Psoas muscle (tissue), 7 donors: ENCODE measurements at regions not wholly inside any gene's neighbourhood (a gene's known extent, or its start where the extent isn't known, plus 50 kb on each side); places are given as distances from the start of the nearest gene placed in this dataset.

ENCODE experiments used
- ATAC-seq, 4 donors: fragments of 200-7000 bp; cut with Tn5 transposase; one replicate each; pipeline ENCODE4 v1.9.1; 2020; ENCODE audit warnings: moderate library complexity in 3 of 4, mild to moderate bottlenecking in 2 of 4
- DNase-seq, 2 donors: peaks; one replicate each; pipeline ENCODE4 v3.0.0-alpha.2; 2020
- H3K27ac ChIP-seq: fragments of 200-600 bp; one replicate; pipeline ENCODE4 v1.8.0; 2022
- H3K27me3 ChIP-seq, 3 donors: fragments of 200-600 bp in 1 of 3; one replicate each; pipeline versions ENCODE4 v1.6.1 to v1.8.0; 2013 to 2022; ENCODE audit warnings: low read length in 2 of 3, mild to moderate bottlenecking in 2 of 3, moderate library complexity in 1 of 3; ENCODE audit not compliant: insufficient read depth in 3 of 3
- H3K36me3 ChIP-seq, 2 donors: fragments of 200-600 bp in 1 of 2; one replicate each; pipeline versions ENCODE4 v1.6.1 to v1.8.0; 2013 to 2022; ENCODE audit warnings: low read depth in 1 of 2, mild to moderate bottlenecking in 1 of 2, moderate library complexity in 1 of 2; ENCODE audit not compliant: insufficient read depth in 1 of 2
- H3K4me1 ChIP-seq: fragments of 200-600 bp; one replicate; pipeline ENCODE4 v1.8.0; 2022
- H3K4me3 ChIP-seq: fragments of 200-600 bp; one replicate; pipeline ENCODE4 v1.8.0; 2022; ENCODE audit warnings: mild to moderate bottlenecking
- H3K9me3 ChIP-seq: fragments of 200-600 bp; one replicate; pipeline ENCODE4 v1.8.0; 2022
- WGBS, 3 donors: extraction: QIAGEN DNeasy Blood & Tissue Kit; methylation state at CpG; one replicate each; pipeline versions ENCODE4 v1.1.6 to v1.1.7; 2013; 5-methylcytosine and 5-hydroxymethylcytosine counted together
- intact Hi-C, 2 donors: fragments of 100-400 bp; cut with DNase I; formaldehyde crosslinking; loops; one replicate each; pipeline versions ENCODE4 v1.11.0 to v1.14.2; 2022
- TF ChIP-seq, protein P1 (sequence below): fragments of 200-600 bp; IDR thresholded peaks from one replicate; pipeline ENCODE4 v1.8.0; 2022; ENCODE audit warnings: antibody characterized with exemption
- donor health status: healthy with polysubstance abuse.
- donor health status: DM: no; HTN: no; CAD: no; lungs with moderate emphysema.
- donor health status: Bipolar disorder and iron deficiency.
- donor health status: healthy.
- donor health status: DM: yes; HTN: yes; CAD: no.
- donor health status: DM: no; HTN: no; CAD: no.
- donor health status: DM: yes; HTN: yes; CAD: no.

DNA sequence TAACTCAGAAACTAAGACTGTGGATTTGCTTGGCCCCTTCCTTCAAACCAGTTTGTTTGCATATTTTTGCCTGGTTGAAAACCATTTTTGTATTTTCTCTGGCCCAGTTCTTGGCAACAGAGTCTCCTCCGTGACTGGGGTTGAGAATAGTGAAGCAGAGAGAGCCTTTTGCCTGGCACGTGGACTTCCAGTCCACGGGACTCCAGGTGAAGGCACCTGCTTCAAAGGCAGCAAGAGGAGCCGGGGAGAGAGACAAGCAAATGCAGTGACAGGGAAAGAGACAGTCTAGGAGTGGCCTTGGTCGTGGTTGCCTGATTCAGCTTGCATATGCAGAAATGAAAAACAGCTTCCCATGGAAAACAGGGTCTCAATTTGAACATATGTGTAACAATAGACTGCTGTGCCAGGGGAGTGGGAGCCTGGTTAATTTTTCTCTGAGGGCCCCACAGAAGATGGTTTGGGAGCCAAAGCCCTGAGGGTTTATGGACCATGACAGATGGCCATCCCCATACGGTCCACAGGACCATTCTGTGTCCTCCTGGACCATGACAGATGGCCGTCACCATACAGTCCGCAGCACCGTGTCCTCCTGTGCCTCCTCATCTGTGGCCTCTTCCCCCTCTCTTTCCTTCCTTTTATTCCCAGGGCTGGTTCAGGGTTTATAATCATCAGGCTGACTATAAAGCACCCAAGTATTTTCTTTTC is 272.2 kb upstream of the RASGEF1B start:
- DNase-seq, result no peak
- H3K27me3 ChIP-seq, result no peaks in the 10 kb centered on the region
- H3K4me1 ChIP-seq, result no peaks in the 10 kb centered on the region
- no peak overlapping the region for H3K27ac ChIP-seq
- intact Hi-C loops, result no loop called here
- no peaks in the 10 kb centered on the region for H3K36me3 ChIP-seq
- no peaks in the 10 kb centered on the region for H3K9me3 ChIP-seq
- TF ChIP-seq, protein P1, sequence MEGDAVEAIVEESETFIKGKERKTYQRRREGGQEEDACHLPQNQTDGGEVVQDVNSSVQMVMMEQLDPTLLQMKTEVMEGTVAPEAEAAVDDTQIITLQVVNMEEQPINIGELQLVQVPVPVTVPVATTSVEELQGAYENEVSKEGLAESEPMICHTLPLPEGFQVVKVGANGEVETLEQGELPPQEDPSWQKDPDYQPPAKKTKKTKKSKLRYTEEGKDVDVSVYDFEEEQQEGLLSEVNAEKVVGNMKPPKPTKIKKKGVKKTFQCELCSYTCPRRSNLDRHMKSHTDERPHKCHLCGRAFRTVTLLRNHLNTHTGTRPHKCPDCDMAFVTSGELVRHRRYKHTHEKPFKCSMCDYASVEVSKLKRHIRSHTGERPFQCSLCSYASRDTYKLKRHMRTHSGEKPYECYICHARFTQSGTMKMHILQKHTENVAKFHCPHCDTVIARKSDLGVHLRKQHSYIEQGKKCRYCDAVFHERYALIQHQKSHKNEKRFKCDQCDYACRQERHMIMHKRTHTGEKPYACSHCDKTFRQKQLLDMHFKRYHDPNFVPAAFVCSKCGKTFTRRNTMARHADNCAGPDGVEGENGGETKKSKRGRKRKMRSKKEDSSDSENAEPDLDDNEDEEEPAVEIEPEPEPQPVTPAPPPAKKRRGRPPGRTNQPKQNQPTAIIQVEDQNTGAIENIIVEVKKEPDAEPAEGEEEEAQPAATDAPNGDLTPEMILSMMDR, result no peak
- no peak overlapping the region for H3K4me3 ChIP-seq
- ATAC-seq, result no peak
- WGBS, 3 donors, result 81 to 82% (median 82%) methylated on average over 9 of the region's 9 CpGs

DNA sequence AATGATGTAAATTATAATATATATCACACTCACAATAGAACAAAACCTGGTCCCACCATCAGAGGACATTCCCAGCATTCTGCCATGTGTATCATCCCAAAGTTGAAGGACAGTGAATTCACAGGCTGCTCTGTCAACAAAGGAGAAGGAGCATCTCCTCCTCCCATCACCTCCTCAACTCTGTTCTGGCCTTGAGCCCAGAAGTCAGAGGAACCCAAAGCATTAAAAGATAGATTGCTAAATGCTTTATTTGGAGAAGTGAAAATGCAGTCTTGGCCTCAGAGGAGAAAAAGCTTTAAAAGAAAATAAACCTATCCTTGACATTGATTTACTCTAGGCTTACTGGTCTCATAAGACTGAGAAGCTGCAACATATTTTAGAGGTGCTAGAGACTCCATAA is 268.8 kb upstream of the RASGEF1B start:
- H3K4me3 ChIP-seq, result no peak overlapping the region
- intact Hi-C loops, result no loop called here
- no peaks in the 10 kb centered on the region for H3K9me3 ChIP-seq
- H3K27me3 ChIP-seq, result no peaks in the 10 kb centered on the region
- H3K4me1 ChIP-seq, result no peaks in the 10 kb centered on the region
- DNase-seq, result no peak
- no peaks in the 10 kb centered on the region for H3K36me3 ChIP-seq
- TF ChIP-seq, protein P1, result no peak
- no peak for ATAC-seq
- H3K27ac ChIP-seq, result no peak overlapping the region

DNA sequence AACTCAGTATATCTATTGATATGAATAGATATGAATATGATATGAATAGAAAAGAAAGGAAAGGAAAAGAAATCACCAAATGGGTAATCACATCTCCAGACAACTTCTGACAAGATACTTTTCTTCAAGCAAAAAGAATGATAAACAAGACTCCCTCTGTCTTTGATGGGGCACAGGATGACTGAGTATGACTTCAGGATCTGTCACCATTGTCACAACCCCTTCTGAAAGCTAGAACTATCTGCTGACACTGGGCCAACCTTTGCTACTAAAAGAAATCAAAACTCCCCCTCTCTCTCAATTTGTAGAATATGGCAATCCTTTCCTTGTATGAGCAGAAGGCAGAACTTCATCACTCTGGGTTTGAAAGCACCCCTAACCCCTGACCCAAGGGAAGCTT is 267.2 kb upstream of the RASGEF1B start:
- Histone ChIP-seq H3K27ac (no peak overlapping the region), H3K4me1 (no peaks in the 10 kb centered on the region), H3K9me3 (no peaks in the 10 kb centered on the region), H3K36me3 (no peaks in the 10 kb centered on the region), H3K4me3 (no peak overlapping the region), H3K27me3 (no peaks in the 10 kb centered on the region)
- DNase-seq, result no peak
- intact Hi-C loops, result no loop called here
- TF ChIP-seq, protein P1, result no peak
- no peak for ATAC-seq

DNA sequence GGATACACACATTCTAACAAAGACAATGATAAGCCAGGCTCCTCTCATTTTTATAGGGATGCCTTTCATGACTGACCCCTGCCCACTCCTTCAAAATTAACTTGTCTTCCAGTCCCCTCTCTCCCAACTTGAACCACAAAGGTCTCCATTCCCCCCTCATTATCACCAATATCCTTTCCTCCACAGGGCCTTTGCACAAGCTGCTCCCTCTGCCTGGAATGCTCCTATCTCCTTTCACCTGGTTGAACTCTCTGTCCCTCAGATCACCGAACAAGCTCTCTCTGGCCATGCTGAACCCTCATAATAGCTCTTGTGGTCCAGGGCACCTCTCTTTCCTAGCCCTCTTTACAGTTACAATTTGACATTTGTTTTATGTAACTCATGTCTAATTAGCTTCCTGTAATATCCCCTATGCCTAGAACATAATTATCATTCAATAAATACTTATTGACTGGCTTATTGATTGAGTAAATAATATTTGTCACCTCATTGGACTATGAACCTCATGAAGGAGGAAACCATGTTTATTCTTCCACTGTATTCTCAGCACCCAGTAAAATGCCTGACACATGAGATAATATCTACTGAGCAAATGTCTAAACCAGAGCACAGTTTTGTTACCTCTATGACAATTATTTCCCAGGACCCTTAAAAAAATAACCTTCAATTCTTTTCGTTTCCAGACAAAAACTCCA is 266.3 kb upstream of the RASGEF1B start:
- Histone ChIP-seq H3K4me3 (no peak overlapping the region), H3K9me3 (no peaks in the 10 kb centered on the region), H3K27ac (no peak overlapping the region), H3K4me1 (no peaks in the 10 kb centered on the region), H3K27me3 (no peaks in the 10 kb centered on the region), H3K36me3 (no peaks in the 10 kb centered on the region)
- intact Hi-C loops, result no loop called here
- ATAC-seq (no peak), DNase-seq (no peak)
- WGBS, 3 donors, result 82 to 86% (median 85%) methylated on average over 2 of the region's 2 CpGs
- TF ChIP-seq, protein P1, result no peak

DNA sequence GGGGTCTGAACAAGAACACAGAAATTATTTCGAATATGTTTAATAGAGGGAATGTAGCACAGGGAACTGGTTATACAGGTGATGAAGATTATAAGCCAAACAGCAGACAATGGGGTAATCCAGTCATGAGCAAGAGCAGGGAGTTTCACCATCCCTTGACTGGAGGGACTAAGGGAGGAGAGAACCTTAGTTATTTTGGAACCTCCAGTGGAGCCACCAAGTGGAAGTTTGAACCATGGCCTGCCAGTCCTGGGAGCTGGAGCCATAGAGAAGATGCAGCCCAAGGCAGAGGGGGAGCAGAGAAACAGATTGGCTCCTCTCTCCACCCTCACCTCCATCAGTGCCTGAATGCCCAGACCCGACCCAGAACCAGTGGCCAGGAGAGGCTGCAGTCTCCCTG is 264.6 kb upstream of the RASGEF1B start:
- WGBS, 3 donors, result 84 to 93% (median 87%) methylated on average over 2 of the region's 2 CpGs
- H3K4me3 ChIP-seq, result no peak overlapping the region

More for the DNA sequence above, 264.6 kb upstream of the RASGEF1B start:
- TF ChIP-seq, protein P1, result no peak
- Histone ChIP-seq H3K27me3 (no peaks in the 10 kb centered on the region), H3K9me3 (no peaks in the 10 kb centered on the region), H3K27ac (no peak overlapping the region), H3K36me3 (no peaks in the 10 kb centered on the region), H3K4me1 (no peaks in the 10 kb centered on the region)
- intact Hi-C loops, result no loop called here
- ATAC-seq (no peak), DNase-seq (no peak)
